ENCODE measurements at regions not wholly inside any gene's neighbourhood (a gene's known extent, or its start where the extent isn't known, plus 50 kb on each side); places are given as distances from the start of the nearest gene placed in this dataset.

DNA sequence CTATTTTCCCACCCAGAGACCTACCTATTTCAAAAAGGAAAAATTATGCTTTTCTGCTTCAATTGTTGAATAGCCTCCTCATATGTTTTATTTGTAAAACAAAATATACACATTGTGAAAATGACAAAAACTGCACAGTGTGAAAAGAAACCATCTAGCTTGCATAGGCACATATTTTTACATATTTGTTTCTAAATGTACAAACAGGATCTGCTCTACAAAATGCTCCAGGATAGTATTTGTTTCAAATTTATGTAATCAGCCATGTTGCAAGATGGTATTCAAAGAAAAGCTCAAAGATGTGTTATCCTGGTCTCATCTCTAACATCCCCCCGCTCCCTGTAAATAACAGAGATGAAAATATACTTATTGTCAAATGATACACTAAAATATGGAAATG is 366.1 kb upstream of the MPDZ start:
- TF ChIP-seq, protein P1, sequence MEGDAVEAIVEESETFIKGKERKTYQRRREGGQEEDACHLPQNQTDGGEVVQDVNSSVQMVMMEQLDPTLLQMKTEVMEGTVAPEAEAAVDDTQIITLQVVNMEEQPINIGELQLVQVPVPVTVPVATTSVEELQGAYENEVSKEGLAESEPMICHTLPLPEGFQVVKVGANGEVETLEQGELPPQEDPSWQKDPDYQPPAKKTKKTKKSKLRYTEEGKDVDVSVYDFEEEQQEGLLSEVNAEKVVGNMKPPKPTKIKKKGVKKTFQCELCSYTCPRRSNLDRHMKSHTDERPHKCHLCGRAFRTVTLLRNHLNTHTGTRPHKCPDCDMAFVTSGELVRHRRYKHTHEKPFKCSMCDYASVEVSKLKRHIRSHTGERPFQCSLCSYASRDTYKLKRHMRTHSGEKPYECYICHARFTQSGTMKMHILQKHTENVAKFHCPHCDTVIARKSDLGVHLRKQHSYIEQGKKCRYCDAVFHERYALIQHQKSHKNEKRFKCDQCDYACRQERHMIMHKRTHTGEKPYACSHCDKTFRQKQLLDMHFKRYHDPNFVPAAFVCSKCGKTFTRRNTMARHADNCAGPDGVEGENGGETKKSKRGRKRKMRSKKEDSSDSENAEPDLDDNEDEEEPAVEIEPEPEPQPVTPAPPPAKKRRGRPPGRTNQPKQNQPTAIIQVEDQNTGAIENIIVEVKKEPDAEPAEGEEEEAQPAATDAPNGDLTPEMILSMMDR (conservative IDR thresholded peaks at IDR 0.05; ENCODE audit: low read depth), result no peak
- ChIA-PET CTCF (interaction anchor here (0.5 kb wide), 1 partner anchor 209 kb away, joined by 3 read pairs; no protein-coding TSS in a partner anchor), POLR2A (ENCODE audit: low non-redundant PET) (no interaction called here)
- no peak overlapping the region for H3K27ac ChIP-seq
- DNase-seq (ENCODE audit: low spot score), result no peak

DNA sequence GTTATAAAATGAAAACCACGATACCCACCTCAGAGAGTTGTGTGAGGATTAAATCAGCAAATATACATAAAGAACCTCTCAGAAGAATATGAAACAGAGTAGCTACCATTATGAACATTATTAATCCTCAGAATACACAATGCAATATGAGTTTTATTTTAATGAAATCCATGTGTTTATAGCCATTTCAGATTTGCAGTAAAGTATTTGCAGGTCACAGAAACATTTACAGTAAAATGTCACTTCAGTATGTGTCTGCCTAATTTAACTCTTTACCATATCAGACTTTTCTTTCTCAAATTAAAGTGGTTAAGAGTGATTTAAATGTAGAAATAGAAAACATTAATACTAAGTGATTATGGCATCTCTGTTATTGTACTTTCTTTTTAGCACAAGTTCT is 365.2 kb upstream of the MPDZ start:
- POLR2A ChIA-PET (ENCODE audit: low non-redundant PET), result no interaction called here
- CTCF ChIA-PET, result no interaction called here
- TF ChIP-seq, protein P1 (conservative IDR thresholded peaks at IDR 0.05; ENCODE audit: low read depth), result no peak
- H3K27ac ChIP-seq, result no peak overlapping the region
- no peak for DNase-seq (ENCODE audit: low spot score)

GRCh38 chr9:13642646-13643045 is 363.2 kb upstream of the MPDZ start:
- CTCF ChIA-PET, result no interaction called here
- H3K27ac ChIP-seq, result no peak overlapping the region
- no peak for DNase-seq (ENCODE audit: low spot score)
- POLR2A ChIA-PET (ENCODE audit: low non-redundant PET), result no interaction called here
- TF ChIP-seq, protein P1 (conservative IDR thresholded peaks at IDR 0.05; ENCODE audit: low read depth), result no peak

- TF ChIP-seq, protein P1 (conservative IDR thresholded peaks at IDR 0.05; ENCODE audit: low read depth), result no peak
- ChIA-PET CTCF (no interaction called here), POLR2A (ENCODE audit: low non-redundant PET) (no interaction called here)
- no peak overlapping the region for H3K27ac ChIP-seq
- DNase-seq (ENCODE audit: low spot score), result no peak
Measured at GRCh38 chr9:13629067-13629466, 349.6 kb upstream of the MPDZ start.

GRCh38 chr9:13628526-13628925 is 349.0 kb upstream of the MPDZ start:
- no peak overlapping the region for H3K27ac ChIP-seq
- ChIA-PET POLR2A (ENCODE audit: low non-redundant PET) (no interaction called here), CTCF (no interaction called here)
- DNase-seq (ENCODE audit: low spot score), result no peak
- TF ChIP-seq, protein P1 (conservative IDR thresholded peaks at IDR 0.05; ENCODE audit: low read depth), result no peak

DNA sequence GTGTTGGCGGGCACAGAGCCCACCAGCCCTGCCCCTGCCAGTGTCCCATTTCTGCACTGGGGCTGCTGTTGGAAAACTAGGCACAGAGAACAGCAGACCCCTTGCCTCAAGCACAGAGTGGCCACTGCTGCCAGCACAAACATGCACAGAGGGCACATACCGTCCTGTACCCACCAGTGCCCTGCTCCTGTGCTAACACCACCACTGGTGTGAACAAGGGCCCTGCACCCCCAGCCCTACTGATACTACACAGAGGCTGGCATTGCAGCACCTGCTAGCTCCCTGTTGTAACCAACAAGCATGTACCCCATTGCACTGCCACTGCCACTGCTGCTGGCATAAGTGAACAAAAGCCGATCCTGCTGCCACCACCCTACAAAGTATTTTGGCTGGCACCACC is 348.0 kb upstream of the MPDZ start:
- ChIA-PET CTCF (no interaction called here), POLR2A (ENCODE audit: low non-redundant PET) (no interaction called here)
- no peak overlapping the region for H3K27ac ChIP-seq
- no peak for DNase-seq (ENCODE audit: low spot score)
- TF ChIP-seq, protein P1 (conservative IDR thresholded peaks at IDR 0.05; ENCODE audit: low read depth), result no peak

DNA sequence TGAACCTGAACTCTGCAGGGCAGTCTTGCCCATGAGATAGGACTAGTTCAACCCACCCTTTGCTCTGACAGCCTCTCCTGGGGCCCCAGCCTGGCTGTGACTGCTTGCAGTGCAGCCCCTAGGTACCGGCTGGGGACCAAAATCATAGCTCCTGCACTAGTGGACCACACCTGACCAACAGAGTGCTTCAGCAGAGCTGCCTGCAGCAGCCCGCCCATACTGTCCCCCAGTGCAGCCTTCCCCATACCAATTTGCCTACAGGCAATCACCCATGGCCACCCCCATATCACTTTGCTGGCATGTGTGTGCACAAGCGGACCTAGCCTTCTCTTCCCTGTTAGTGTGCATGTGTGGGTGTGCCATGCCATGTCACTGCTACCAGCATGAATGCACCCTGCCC is 347.6 kb upstream of the MPDZ start:
- TF ChIP-seq, protein P1 (conservative IDR thresholded peaks at IDR 0.05; ENCODE audit: low read depth), result no peak

More for the DNA sequence above, 347.6 kb upstream of the MPDZ start:
- no peak for DNase-seq (ENCODE audit: low spot score)
- H3K27ac ChIP-seq, result no peak overlapping the region
- ChIA-PET POLR2A (ENCODE audit: low non-redundant PET) (no interaction called here), CTCF (no interaction called here)

Measured in RWPE1 (cell line).